ENCODE measurements at regions not wholly inside any gene's neighbourhood (a gene's known extent, or its start where the extent isn't known, plus 50 kb on each side); places are given as distances from the start of the nearest gene placed in this dataset.

DNA sequence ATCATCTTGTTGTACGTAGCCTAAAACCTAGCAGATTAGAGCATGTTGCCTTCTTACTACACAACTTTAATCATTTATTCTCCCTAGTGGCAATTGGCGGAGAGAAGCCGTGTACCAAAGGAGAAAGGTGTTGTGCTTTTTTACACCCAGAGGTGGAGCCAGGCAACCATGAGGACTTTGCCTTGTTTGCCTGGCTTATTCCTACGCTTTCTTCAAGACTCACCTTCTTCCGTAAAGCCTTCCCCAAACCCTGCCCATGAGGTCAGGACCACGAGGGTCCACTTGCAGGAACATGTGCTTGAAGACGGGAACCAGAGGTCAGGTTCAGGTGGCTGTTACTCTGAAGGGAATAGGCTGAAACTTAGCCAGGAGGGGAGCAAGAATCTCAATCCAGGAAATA is 290.5 kb downstream of the RAB28 start:
- Histone ChIP-seq H2AK5ac (ENCODE audit: low read depth, low read length) (no peak overlapping the region), H3K27me3 (ENCODE audit: control insufficient read depth, insufficient read depth, low read length) (no peaks in the 10 kb centered on the region), H2BK120ac (ENCODE audit: low read depth, low read length) (no peak overlapping the region), H3K4me2 (ENCODE audit: low read depth, low read length) (no peak overlapping the region), H2AFZ (replicated peaks; ENCODE audit: low read length, poor library complexity) (no peak overlapping the region), H3K9me1 (ENCODE audit: insufficient read depth, low read length) (no peaks in the 10 kb centered on the region), H3K9ac (ENCODE audit: low read depth, low read length) (no peak overlapping the region), H3K4ac (ENCODE audit: low read depth, low read length) (no peak overlapping the region), H3K14ac (replicated peaks; ENCODE audit: low read depth, low read length) (no peak overlapping the region), H3K18ac (ENCODE audit: low read depth, low read length) (no peak overlapping the region), H3K27ac (ENCODE audit: insufficient read depth, low read length) (no peak overlapping the region), H2BK5ac (ENCODE audit: low read depth, low read length, poor library complexity, severe bottlenecking) (no peak overlapping the region), H2BK15ac (ENCODE audit: low read depth, low read length) (no peak overlapping the region), H3K79me1 (ENCODE audit: low read depth in 1 of 2, low read length in 2 of 2) (no peaks in the 10 kb centered on the region), H2BK20ac (ENCODE audit: low read depth, low read length) (no peak overlapping the region), H3K9me3 (ENCODE audit: control insufficient read depth, insufficient read depth, low read length) (peaks cover 11% of the 10 kb centered on the region), H4K91ac (ENCODE audit: insufficient read depth, low read depth, low read length) (no peak overlapping the region), H2AK9ac (replicated peaks; ENCODE audit: low read depth, low read length, poor library complexity) (no peak overlapping the region), H3K23ac (ENCODE audit: low read depth, low read length) (no peak overlapping the region), H4K8ac (ENCODE audit: low read depth in 2 of 2, low read length in 2 of 2) (no peak overlapping the region), H4K20me1 (ENCODE audit: insufficient read depth, low read length) (no peaks in the 10 kb centered on the region), H3K36me3 (ENCODE audit: control insufficient read depth, insufficient read depth, low read length) (no peaks in the 10 kb centered on the region), H3K4me3 (ENCODE audit: insufficient read depth, low read depth, low read length) (no peak overlapping the region), H3K4me1 (ENCODE audit: control insufficient read depth, insufficient read depth, low read length) (no peaks in the 10 kb centered on the region), H3K56ac (ENCODE audit: extremely low read depth, insufficient read depth, low read length) (no peak overlapping the region), H4K5ac (ENCODE audit: low read depth, low read length) (no peak overlapping the region)
- WGBS, 2 experiments (ENCODE audit: extremely low coverage in 2 of 2, insufficient read length in 1 of 2) = no CpG with 5 or more reads among the region's 7 CpGs
- ChIA-PET CTCF (no interaction called here), POLR2A (ENCODE audit: unreplicated experiment) (no interaction called here)
- in situ Hi-C loops (cut with MboI; ENCODE audit: low sequenced_read_pairs) (no loop called here), dilution Hi-C loops (cut with HindIII; ENCODE audit: low sequenced_read_pairs, unreplicated experiment) (no loop called here), intact Hi-C loops (cut with micrococcal nuclease) (no loop called here)
- TF ChIP-seq NFE2L2 (IDR thresholded peaks at IDR 0.05; ENCODE audit: low read depth, low read length) (no peak), CHD1 (IDR thresholded peaks at IDR 0.05; ENCODE audit: low read depth, low read length) (no peak), SMC3 (IDR thresholded peaks at IDR 0.05; ENCODE audit: low read depth, low read length) (no peak)
- TF ChIP-seq, protein P1, sequence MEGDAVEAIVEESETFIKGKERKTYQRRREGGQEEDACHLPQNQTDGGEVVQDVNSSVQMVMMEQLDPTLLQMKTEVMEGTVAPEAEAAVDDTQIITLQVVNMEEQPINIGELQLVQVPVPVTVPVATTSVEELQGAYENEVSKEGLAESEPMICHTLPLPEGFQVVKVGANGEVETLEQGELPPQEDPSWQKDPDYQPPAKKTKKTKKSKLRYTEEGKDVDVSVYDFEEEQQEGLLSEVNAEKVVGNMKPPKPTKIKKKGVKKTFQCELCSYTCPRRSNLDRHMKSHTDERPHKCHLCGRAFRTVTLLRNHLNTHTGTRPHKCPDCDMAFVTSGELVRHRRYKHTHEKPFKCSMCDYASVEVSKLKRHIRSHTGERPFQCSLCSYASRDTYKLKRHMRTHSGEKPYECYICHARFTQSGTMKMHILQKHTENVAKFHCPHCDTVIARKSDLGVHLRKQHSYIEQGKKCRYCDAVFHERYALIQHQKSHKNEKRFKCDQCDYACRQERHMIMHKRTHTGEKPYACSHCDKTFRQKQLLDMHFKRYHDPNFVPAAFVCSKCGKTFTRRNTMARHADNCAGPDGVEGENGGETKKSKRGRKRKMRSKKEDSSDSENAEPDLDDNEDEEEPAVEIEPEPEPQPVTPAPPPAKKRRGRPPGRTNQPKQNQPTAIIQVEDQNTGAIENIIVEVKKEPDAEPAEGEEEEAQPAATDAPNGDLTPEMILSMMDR (conservative IDR thresholded peaks at IDR 0.05; ENCODE audit: low read depth, low read length) = no peak
- ATAC-seq (ENCODE audit: low read depth) (no peak), DNase-seq (no peak)
- no TSS peak for BruUV-seq (replicated peaks)
